Renal cortex interstitium (tissue), 11 donors: ENCODE measurements at regions not wholly inside any gene's neighbourhood (a gene's known extent, or its start where the extent isn't known, plus 50 kb on each side); places are given as distances from the start of the nearest gene placed in this dataset.
"Not testable (repeated sequence)": the region's sequence is repeated elsewhere in the genome, so short reads cannot be mapped to it uniquely, and the experiment has no call there.

Experiments used
- DNase-seq, 11 donors: peaks; one replicate each; pipeline ENCODE4 v3.0.0-alpha.2; 2013; ENCODE audit warnings: low read depth in 9 of 11, low spot score in 4 of 11; ENCODE audit errors: extremely low read depth in 1 of 11

GRCh38 chrX:126641076-126641475, 88.5 kb upstream of the DCAF12L1 start:
- DNase-seq = not testable (repeated sequence)

- no peak for DNase-seq
Measured at GRCh38 chrX:126655061-126655460, 102.4 kb upstream of the DCAF12L1 start.

GRCh38 chrX:126658447-126658846, 105.8 kb upstream of the DCAF12L1 start:
- no peak for DNase-seq

- no peak for DNase-seq
Measured at GRCh38 chrX:126670258-126670657, 117.6 kb upstream of the DCAF12L1 start.

- not testable (repeated sequence) for DNase-seq
Measured at GRCh38 chrX:126673366-126673765, 120.8 kb upstream of the DCAF12L1 start.

- not testable (repeated sequence) for DNase-seq
Measured at GRCh38 chrX:126673816-126674491, 121.3 kb upstream of the DCAF12L1 start.

GRCh38 chrX:126695375-126695896, 124.1 kb upstream of the PRR32 start:
- peak in 7 of 11 donors; percentile 4 to 18 (median 7) for DNase-seq

- no peak for DNase-seq
Measured at GRCh38 chrX:126697091-126697490, 122.4 kb upstream of the PRR32 start.

GRCh38 chrX:126701380-126701779, 118.1 kb upstream of the PRR32 start:
- DNase-seq = no peak

- peak in 2 of 11 donors; percentile 3 to 9 for DNase-seq
Measured at GRCh38 chrX:126718440-126718839, 101.1 kb upstream of the PRR32 start.

- DNase-seq = no peak
Measured at GRCh38 chrX:126719208-126719607, 100.3 kb upstream of the PRR32 start.

GRCh38 chrX:126723881-126724280, 95.6 kb upstream of the PRR32 start:
- no peak for DNase-seq

GRCh38 chrX:126733874-126734273, 85.7 kb upstream of the PRR32 start:
- DNase-seq = no peak
